IPS-NIHi7 (cell line): ENCODE measurements at regions not wholly inside any gene's neighbourhood (a gene's known extent, or its start where the extent isn't known, plus 50 kb on each side); places are given as distances from the start of the nearest gene placed in this dataset.
"Not testable (repeated sequence)": the region's sequence is repeated elsewhere in the genome, so short reads cannot be mapped to it uniquely, and the experiment has no call there.

Experiments used
- DNase-seq: peaks from one replicate; pipeline ENCODE4 v3.0.0; 2012; ENCODE audit warnings: mixed read lengths; ENCODE audit errors: extremely low spot score

GRCh38 chr22:44576311-44577260, 78.6 kb upstream of the RTL6 start:
- no peak for DNase-seq

DNA sequence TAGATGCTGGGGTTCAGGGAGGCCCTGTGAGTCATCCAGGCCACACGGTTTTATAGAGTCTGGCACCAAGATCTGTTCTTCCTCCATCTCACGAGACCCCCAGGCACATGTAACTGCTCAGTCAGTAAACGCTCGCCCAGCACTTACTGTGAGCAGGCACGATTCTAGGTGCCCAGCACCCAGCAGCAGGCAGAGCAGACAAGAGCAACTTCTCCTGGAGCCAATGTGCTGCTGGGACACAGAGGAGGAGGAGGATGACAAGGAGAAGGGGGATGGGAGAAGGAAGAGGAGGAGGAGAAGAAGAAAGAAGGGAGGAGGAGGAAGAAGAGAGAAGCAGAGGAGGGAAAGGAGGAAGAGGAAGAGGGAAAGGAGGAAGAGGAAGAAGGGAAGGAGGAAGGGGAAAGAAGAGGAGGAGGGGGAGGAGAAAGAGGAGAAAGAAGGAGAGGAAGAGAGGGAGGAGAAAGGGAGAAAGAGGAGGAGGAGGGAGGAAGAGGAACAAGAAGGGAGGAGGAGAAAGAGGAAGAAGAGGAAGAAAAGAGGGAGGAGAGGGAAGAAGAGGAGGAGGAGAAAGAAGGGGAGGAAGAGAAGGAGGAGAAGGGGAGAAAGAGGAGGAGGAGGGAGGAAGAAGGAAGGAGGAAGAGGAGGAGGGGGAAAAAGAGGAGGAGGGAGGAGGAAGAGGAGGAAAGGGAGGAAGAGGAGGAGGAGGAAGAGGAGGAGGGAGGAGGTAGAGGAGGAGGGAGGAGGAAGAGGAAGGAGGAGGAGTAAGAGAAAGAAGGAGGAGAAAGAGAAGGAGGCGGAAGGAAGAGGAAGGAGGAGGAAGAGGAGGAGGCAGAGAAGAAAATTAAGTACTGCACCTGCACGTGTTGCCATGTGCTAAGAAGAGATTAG, 77.6 kb upstream of the RTL6 start:
- DNase-seq: no peak

DNA sequence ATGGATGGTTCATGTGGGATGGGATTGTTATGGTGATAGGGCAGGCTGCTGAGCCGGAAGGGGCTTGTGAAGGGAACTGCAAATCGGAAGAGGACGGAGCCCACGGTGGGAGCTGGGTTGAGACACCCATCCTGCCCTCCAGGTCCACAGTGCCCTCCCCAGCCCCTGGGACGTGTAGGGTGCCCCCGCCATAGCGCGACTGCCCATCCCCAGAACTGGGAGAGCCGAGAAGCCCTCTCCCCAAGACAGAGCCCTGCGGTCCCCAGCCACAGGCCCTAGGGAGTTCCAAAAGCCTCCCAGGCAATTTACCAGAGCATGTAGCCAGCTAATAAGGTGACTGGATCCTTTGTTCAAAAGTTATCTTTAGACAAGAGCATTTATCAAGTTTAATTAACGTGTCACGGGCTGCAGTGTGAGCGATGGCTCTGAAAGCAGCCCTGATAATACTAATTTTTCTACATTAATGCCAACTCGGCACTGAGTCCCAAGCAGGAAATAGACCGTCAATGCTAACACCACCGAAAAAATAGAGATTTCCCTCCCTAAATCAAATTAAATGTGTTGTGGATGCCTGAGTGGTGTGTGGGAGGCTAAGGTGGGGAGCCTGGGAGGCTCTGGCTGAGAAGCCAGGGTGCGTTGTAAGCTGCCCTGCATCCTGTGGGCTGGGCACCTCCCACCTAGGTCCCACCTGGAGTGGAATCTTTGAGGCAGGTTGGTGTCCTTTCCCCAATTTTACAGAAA, 76.8 kb upstream of the RTL6 start:
- DNase-seq: no peak

DNA sequence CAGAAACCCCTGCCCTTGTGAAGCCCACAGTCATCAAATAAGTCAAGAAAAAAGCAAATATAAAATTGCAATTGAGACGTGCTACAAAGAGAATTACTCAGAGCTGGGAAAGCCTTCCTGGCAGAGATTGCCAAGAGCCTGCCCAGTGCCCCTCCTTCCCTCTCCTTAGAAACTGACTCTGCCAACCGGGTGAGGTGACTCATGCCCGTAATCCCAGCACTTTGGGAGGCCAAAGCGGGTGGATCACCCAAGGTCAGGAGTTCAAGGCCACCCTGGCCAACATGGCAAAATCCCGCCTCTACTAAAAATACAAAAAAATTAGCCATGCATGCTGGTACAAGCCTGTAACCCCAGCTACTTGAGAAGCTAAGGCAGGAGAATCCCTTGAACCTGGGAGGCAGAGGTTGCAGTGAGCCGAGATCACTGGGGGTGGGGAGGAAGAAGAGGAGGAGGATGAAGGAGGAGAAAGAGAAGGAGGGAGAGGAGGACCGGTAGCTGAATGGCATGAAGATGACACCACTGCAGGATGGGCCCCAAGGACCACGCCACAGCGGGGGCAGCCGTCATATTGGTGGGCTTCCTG, 76.1 kb upstream of the RTL6 start:
- no peak for DNase-seq

DNA sequence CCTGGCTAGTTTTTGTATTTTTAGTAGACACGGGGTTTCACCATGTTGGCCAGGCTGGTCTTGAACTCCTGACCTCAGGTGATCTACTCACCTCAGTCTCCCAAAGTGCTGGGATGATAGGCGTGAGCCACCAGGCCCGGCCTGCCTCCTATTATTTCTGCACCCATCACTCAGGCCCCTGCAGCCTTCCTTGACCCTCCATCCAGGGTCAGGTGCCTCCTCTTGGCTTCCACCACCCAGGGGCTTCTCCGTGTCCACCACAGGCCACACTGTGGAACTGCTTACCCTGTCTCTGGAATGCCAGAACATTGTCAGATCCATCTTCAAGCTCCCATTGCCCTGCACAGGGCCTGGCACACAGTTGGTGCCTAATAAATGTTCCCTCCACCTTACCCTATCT, 75.4 kb upstream of the RTL6 start:
- DNase-seq: no peak

DNA sequence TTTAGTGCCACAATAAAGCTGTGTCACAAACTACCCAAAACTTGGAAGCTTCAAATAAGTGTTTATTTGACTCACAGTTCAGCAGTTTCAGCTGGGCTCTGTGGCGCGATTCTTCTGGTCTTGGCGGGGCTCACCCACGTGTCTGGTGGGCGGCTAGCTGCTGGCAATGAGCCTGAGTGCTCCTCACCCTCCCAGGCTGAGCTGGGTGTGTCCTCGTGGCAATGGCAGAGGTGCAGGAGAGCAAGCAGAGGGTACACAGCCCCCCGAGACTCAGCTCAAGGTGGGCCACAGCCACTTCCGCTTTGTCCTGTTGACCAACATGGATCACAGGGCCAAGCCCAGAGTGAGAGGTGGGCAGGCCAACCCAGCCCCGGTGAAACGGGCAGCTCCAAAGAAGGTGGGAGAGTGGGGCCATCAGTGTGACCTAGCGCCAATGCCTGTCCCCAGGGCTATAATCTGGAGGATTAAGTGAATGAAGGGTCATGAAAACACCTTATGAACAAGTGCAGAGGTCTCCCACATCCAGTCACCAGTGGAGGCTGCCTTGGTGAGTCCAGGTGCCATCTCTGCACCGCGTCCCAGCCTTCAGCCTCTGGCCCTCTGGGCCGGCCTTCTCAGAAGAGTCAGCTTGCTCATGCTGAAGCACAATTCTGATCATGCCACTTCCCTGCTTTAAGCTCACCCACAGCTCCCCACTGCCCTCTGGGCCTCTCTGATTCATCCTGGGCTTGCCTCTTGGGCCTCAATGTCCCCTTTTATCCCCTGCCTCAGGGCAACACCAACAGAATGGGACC, 74.6 kb upstream of the RTL6 start:
- DNase-seq: no peak

- no peak for DNase-seq
These were observed 73.8 kb upstream of the RTL6 start for GRCh38 chr22:44571566-44572413.

- DNase-seq: no peak
These were observed 72.7 kb upstream of the RTL6 start for GRCh38 chr22:44570476-44571445.

- no peak for DNase-seq
These were observed 71.5 kb upstream of the RTL6 start for GRCh38 chr22:44569561-44569991.

GRCh38 chr22:44567846-44568493, 69.9 kb upstream of the RTL6 start:
- no peak for DNase-seq

GRCh38 chr22:44567378-44567841, 69.4 kb upstream of the RTL6 start:
- not testable (repeated sequence) for DNase-seq

DNA sequence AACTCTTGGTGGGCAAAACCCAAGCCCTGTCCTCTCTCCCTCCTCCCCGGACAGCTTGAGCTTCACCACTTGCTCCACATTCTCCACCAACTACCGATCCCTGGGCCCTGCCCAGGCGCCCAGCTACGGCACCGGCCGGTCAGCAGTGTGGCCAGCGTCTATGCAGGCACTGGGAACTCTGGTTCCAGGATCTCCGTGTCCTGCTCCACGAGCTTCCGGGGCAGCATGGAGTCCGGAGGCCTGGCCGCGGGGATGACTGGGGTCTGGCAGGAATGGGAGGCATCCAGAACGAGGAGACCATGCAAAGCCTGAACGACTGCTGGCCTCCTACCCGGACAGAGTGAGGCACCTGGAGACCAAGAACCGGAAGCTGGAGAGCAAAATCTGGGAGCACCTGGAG, 68.9 kb upstream of the RTL6 start:
- DNase-seq: no peak

DNA sequence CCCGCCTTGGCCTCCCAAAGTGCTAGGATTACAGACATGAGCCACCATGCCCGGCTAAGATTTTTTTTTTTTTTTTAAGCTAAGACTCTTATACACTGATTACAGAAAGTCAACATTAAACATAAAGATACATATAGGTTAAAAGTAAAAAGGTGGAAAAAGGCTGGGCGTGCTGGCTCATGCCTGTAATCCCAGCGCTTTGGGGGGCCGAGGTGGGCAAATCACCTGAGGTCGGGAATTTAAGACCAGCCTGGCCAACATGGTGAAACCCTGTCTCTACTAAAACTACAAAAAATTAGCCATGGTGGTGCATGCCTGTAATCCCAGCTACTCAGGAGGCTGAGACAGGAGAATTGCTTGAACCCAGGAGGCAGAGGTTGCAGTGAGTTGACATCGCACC, 64.6 kb upstream of the RTL6 start:
- not testable (repeated sequence) for DNase-seq

DNA sequence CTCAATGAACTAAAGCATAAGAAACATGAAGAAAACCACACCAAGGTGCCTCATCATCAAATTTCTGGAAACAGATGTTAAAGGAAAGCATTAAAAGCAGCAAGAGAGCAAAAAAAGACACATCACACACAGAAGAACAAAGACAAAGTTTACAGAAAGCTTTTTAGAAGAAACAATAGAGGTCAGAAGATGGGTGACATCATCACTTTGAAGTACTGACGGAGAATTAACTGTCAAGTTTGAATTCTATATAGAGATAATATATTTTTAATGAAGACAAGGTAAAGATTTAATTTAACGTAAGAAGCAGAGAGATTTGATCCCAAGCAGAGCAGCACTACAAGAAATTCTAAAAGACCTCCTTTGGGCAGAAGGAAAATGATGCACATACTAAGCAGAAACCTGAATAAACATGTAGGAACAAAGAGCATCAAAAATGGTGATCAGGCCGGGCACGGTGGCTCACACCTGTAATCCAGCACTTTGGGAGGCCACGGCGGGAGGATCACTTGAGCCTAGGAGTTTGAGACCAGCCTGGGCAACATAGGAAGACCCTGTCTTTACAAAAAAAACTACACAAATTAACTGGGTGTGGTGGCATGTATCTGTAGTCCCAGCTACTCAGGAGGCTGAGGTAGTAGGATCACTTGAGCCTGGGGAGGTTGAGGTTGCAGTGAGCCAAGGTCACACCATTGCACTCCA, 63.3 kb upstream of the RTL6 start:
- no peak for DNase-seq

DNA sequence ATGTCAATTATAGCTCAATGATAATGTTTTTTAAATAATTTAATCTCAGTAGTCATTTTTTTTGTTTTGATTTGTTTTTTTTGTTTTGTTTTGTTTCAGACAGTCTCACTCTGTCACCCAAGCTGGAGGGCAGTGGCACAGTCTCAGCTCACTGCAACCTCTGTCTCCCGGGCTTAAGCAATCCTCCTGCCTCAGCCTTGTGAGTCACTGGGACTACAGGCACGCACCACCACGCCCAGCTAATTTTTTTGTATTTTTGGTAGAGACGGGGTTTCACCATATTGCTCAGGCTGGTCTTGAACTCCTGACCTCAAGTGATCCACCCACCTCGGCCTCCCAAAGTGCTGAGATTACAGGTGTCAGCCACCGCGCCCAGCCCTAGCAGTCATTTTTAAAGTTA, 60.6 kb upstream of the RTL6 start:
- not testable (repeated sequence) for DNase-seq

- not testable (repeated sequence) for DNase-seq
These were observed 59.8 kb upstream of the RTL6 start for GRCh38 chr22:44557872-44558271.

DNA sequence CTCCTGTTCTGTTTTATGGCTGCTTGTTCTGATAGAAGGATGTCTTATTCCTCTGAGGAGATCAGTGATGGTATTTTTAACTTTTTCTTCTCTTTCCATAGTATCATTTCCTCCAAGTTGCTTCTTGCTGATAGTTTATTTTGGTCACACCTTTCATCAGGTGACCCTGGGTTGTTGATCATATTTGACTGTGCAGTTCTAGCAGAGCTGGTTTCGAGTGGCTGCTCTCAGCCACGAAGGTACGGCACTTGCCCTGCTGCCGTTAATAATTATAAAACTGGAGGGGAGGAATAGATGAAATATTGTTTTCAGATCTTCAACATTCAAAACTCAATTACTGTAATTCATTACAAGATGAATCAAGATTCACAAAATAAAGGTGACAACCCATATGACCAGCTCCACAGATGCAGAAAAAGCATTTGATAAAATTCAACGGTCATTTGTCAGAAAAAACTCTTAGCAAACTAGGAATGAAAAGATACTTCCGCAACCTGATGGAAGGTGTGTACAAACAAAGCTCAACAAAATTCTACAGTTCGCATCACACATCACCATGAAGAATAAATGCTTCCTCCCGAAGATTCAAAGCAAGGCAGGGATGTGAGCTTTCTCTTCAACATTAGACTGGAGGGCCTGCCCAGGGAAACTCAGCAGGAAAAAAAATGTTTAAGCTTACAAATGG, 59.2 kb upstream of the RTL6 start:
- DNase-seq: no peak
